GM10266 (cell line): ENCODE measurements at regions not wholly inside any gene's neighbourhood (a gene's known extent, or its start where the extent isn't known, plus 50 kb on each side); places are given as distances from the start of the nearest gene placed in this dataset.
A peak's percentile ranks its signal among the peaks of the same experiment; 100 is the strongest.

ENCODE experiments used
- DNase-seq: peaks from one replicate; pipeline ENCODE4 v3.0.0; 2012; ENCODE audit errors: extremely low spot score
- TF ChIP-seq, protein P1 (sequence below): IDR thresholded peaks from 2 replicates; pipeline ENCODE4 v1.5.1; 2012; ENCODE audit warnings: mild to moderate bottlenecking, low read depth; ENCODE audit not compliant: control insufficient read depth, insufficient read depth; ENCODE audit errors: missing control alignments

- TF ChIP-seq, protein P1, sequence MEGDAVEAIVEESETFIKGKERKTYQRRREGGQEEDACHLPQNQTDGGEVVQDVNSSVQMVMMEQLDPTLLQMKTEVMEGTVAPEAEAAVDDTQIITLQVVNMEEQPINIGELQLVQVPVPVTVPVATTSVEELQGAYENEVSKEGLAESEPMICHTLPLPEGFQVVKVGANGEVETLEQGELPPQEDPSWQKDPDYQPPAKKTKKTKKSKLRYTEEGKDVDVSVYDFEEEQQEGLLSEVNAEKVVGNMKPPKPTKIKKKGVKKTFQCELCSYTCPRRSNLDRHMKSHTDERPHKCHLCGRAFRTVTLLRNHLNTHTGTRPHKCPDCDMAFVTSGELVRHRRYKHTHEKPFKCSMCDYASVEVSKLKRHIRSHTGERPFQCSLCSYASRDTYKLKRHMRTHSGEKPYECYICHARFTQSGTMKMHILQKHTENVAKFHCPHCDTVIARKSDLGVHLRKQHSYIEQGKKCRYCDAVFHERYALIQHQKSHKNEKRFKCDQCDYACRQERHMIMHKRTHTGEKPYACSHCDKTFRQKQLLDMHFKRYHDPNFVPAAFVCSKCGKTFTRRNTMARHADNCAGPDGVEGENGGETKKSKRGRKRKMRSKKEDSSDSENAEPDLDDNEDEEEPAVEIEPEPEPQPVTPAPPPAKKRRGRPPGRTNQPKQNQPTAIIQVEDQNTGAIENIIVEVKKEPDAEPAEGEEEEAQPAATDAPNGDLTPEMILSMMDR = no peak
- DNase-seq = no peak
These were observed 459.5 kb upstream of the GOT2 start for GRCh38 chr16:59193637-59194036.

DNA sequence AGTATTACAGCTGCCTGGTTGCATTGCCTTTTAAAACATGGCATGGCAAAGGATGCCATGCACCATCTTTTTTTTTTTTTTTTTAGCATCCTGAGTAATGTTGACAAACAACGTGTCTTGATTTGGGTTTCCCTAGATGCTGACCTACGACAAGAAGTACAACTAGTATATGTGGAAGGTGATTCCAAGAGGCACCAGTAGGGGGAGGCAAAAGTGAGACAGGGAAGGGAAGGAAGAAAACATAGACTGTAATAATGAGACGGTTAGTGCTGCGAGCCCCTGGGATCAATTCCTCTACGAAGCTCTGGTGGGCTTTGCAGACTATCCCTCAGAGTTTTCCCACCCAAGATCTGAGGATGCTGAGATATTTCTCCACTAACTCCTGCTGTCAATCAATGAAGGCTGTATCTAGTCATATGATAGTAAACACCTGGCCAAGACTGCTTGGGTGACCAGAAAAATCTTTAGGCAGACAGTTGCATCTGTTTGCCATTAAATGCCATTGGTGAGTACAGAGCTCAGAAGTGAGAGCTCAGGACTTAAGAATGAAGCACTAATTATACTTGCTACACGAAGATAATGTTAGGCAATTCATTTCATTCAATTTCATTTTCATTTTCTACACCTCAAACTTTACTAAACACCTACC, 458.6 kb upstream of the GOT2 start:
- TF ChIP-seq, protein P1 = peak; percentile 36
- DNase-seq = peak; percentile 11

DNA sequence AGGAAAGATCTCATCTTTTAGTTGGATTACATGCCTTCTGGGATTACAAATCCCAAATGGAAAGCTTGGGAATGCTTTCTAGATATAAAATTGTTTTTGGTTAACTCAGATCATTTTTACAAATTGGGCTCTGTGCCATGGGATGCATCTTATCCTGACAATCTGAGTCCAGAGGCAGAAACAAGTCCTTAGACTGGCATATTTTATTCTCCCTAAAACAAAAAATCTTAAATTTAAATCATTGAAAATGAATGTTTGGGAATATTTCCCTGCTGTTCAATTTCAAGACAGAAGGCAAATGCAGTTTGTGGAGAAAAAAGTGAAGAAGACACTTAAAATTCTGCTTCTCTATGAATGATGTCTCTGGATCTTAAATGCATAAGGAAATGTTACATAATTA, 456.6 kb upstream of the GOT2 start:
- DNase-seq = no peak

GRCh38 chr16:59188029-59188428, 453.9 kb upstream of the GOT2 start:
- TF ChIP-seq, protein P1 = no peak

More for the DNA sequence above, 456.6 kb upstream of the GOT2 start:
- TF ChIP-seq, protein P1 = no peak

GRCh38 chr16:59181821-59182420, 447.8 kb upstream of the GOT2 start:
- no peak for DNase-seq
- TF ChIP-seq, protein P1 = no peak

More at GRCh38 chr16:59188029-59188428, 453.9 kb upstream of the GOT2 start:
- no peak for DNase-seq

GRCh38 chr16:59180083-59180476, 446.0 kb upstream of the GOT2 start:
- no peak for DNase-seq
- TF ChIP-seq, protein P1 = no peak

DNA sequence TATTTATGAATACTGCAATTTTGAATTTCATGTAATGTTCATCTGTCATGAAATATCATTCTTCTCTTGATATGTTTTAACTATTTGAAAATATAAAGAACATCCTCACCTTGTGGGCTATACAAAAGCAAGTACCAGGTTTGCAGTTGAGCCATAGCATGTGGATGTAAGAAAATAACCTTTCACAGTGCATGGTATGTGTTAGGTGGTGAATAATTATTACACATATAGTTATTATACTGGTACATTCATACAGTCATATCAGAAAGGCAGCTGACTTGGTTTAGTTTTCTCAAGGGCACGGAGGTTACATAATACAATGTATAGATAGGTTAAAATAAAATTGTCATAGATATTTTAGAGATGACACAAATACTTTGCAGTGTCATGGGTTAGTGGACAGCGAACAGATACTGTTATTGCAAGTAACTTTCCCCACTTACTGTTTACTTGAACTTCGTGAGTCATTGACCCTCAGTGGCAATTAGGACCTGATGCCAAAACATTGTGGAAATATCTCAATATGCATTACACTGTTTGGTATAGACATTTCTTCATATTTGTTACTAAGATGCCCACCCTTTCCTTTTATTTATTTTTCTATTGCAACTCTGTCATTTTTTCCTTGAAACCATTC, 445.4 kb upstream of the GOT2 start:
- TF ChIP-seq, protein P1 = no peak
- DNase-seq = no peak
